ENCODE measurements at regions not wholly inside any gene's neighbourhood (a gene's known extent, or its start where the extent isn't known, plus 50 kb on each side); places are given as distances from the start of the nearest gene placed in this dataset.

- Mint-ChIP-seq H3K9me3 (peaks cover 2% of the 10 kb centered on the region), H3K36me3 (no peaks in the 10 kb centered on the region), H3K27me3 (no peaks in the 10 kb centered on the region), H3K4me1 (no peaks in the 10 kb centered on the region), H3K4me3 (no peak overlapping the region), H3K27ac (no peak overlapping the region)
- ATAC-seq (ENCODE audit: low read depth) = no peak
- no peak for DNase-seq
- POLR2A ChIA-PET = no interaction called here
These were observed 87.9 kb upstream of the PRICKLE1 start for GRCh38 chr12:42677461-42677860.

- H3K27me3 Mint-ChIP-seq = no peaks in the 10 kb centered on the region
- DNase-seq (no peak), ATAC-seq (ENCODE audit: low read depth) (no peak)
- H3K9me3 Mint-ChIP-seq = peaks cover 3% of the 10 kb centered on the region
- H3K27ac Mint-ChIP-seq = no peak overlapping the region
- POLR2A ChIA-PET = no interaction called here
- H3K4me1 Mint-ChIP-seq = no peaks in the 10 kb centered on the region
- no peaks in the 10 kb centered on the region for H3K36me3 Mint-ChIP-seq
- no peak overlapping the region for H3K4me3 Mint-ChIP-seq
These were observed 84.0 kb upstream of the PRICKLE1 start for GRCh38 chr12:42673535-42673934.

- no peak for ATAC-seq (ENCODE audit: low read depth)
- Mint-ChIP-seq H3K27me3 (no peaks in the 10 kb centered on the region), H3K4me1 (no peaks in the 10 kb centered on the region), H3K9me3 (peaks cover 3% of the 10 kb centered on the region), H3K4me3 (no peak overlapping the region), H3K36me3 (no peaks in the 10 kb centered on the region), H3K27ac (no peak overlapping the region)
- POLR2A ChIA-PET = no interaction called here
- no peak for DNase-seq
These were observed 81.2 kb upstream of the PRICKLE1 start for GRCh38 chr12:42670719-42671118.

GRCh38 chr12:42669553-42669952 is 80.0 kb upstream of the PRICKLE1 start:
- ATAC-seq (ENCODE audit: low read depth) (no peak), DNase-seq (no peak)
- POLR2A ChIA-PET = no interaction called here
- Mint-ChIP-seq H3K4me3 (no peak overlapping the region), H3K4me1 (no peaks in the 10 kb centered on the region), H3K27ac (no peak overlapping the region), H3K27me3 (no peaks in the 10 kb centered on the region), H3K9me3 (peaks cover 3% of the 10 kb centered on the region), H3K36me3 (no peaks in the 10 kb centered on the region)

GRCh38 chr12:42666671-42667243 is 77.2 kb upstream of the PRICKLE1 start:
- POLR2A ChIA-PET = no interaction called here
- Mint-ChIP-seq H3K4me3 (no peak overlapping the region), H3K4me1 (no peaks in the 10 kb centered on the region), H3K27me3 (peaks cover 4% of the 10 kb centered on the region), H3K27ac (no peak overlapping the region), H3K9me3 (no peaks in the 10 kb centered on the region), H3K36me3 (no peaks in the 10 kb centered on the region)
- ATAC-seq (ENCODE audit: low read depth) (no peak), DNase-seq (no peak)

- Mint-ChIP-seq H3K4me1 (no peaks in the 10 kb centered on the region), H3K27ac (no peak overlapping the region), H3K27me3 (peaks cover 4% of the 10 kb centered on the region), H3K36me3 (no peaks in the 10 kb centered on the region), H3K4me3 (no peak overlapping the region), H3K9me3 (peaks cover 4% of the 10 kb centered on the region)
- POLR2A ChIA-PET = no interaction called here
- ATAC-seq (ENCODE audit: low read depth) (no peak), DNase-seq (no peak)
These were observed 74.1 kb upstream of the PRICKLE1 start for GRCh38 chr12:42663621-42664020.

- POLR2A ChIA-PET = no interaction called here
- ATAC-seq (ENCODE audit: low read depth) = no peak
These were observed 71.7 kb upstream of the PRICKLE1 start for GRCh38 chr12:42660968-42661937.

GRCh38 chr12:42660117-42660516 is 70.6 kb upstream of the PRICKLE1 start:
- POLR2A ChIA-PET = no interaction called here
- peaks cover 8% of the 10 kb centered on the region for H3K27me3 Mint-ChIP-seq
- no peaks in the 10 kb centered on the region for H3K36me3 Mint-ChIP-seq
- no peak overlapping the region for H3K4me3 Mint-ChIP-seq
- H3K9me3 Mint-ChIP-seq = peaks cover 4% of the 10 kb centered on the region
- ATAC-seq (ENCODE audit: low read depth) (no peak), DNase-seq (no peak)
- no peak overlapping the region for H3K27ac Mint-ChIP-seq
- H3K4me1 Mint-ChIP-seq = no peaks in the 10 kb centered on the region

More at GRCh38 chr12:42660968-42661937, 71.7 kb upstream of the PRICKLE1 start:
- Mint-ChIP-seq H3K36me3 (no peaks in the 10 kb centered on the region), H3K27ac (no peak overlapping the region), H3K9me3 (peaks cover 4% of the 10 kb centered on the region), H3K27me3 (peaks cover 8% of the 10 kb centered on the region), H3K4me1 (no peaks in the 10 kb centered on the region), H3K4me3 (no peak overlapping the region)
- DNase-seq = no peak

GRCh38 chr12:42652048-42652447 is 62.5 kb upstream of the PRICKLE1 start:
- Mint-ChIP-seq H3K27ac (no peak overlapping the region), H3K36me3 (no peaks in the 10 kb centered on the region), H3K27me3 (peaks cover 3% of the 10 kb centered on the region), H3K4me1 (no peaks in the 10 kb centered on the region), H3K4me3 (no peak overlapping the region), H3K9me3 (peaks cover 2% of the 10 kb centered on the region)
- DNase-seq = no peak
- POLR2A ChIA-PET = no interaction called here
- ATAC-seq (ENCODE audit: low read depth) = no peak

- no peak overlapping the region for H3K27ac Mint-ChIP-seq
- DNase-seq (no peak), ATAC-seq (ENCODE audit: low read depth) (no peak)
- H3K9me3 Mint-ChIP-seq = peaks cover 2% of the 10 kb centered on the region
- peaks cover 3% of the 10 kb centered on the region for H3K27me3 Mint-ChIP-seq
- H3K4me1 Mint-ChIP-seq = no peaks in the 10 kb centered on the region
- POLR2A ChIA-PET = no interaction called here
- H3K36me3 Mint-ChIP-seq = no peaks in the 10 kb centered on the region
- H3K4me3 Mint-ChIP-seq = no peak overlapping the region
These were observed 58.5 kb upstream of the PRICKLE1 start for GRCh38 chr12:42648061-42648460.

- DNase-seq (no peak), ATAC-seq (ENCODE audit: low read depth) (no peak)
- no peaks in the 10 kb centered on the region for H3K36me3 Mint-ChIP-seq
- H3K9me3 Mint-ChIP-seq = no peaks in the 10 kb centered on the region
- H3K4me1 Mint-ChIP-seq = no peaks in the 10 kb centered on the region
- POLR2A ChIA-PET = no interaction called here
- no peak overlapping the region for H3K4me3 Mint-ChIP-seq
- H3K27ac Mint-ChIP-seq = no peak overlapping the region
- H3K27me3 Mint-ChIP-seq = no peaks in the 10 kb centered on the region
These were observed 54.5 kb upstream of the PRICKLE1 start for GRCh38 chr12:42643881-42644579.

GRCh38 chr12:42641221-42641885 is 51.8 kb upstream of the PRICKLE1 start:
- no peaks in the 10 kb centered on the region for H3K27me3 Mint-ChIP-seq

GRCh38 chr12:42640391-42640790 is 50.8 kb upstream of the PRICKLE1 start:
- H3K27ac Mint-ChIP-seq = no peak overlapping the region
- H3K4me3 Mint-ChIP-seq = no peak overlapping the region
- no peaks in the 10 kb centered on the region for H3K36me3 Mint-ChIP-seq
- ATAC-seq (ENCODE audit: low read depth) (no peak), DNase-seq (no peak)
- H3K4me1 Mint-ChIP-seq = no peaks in the 10 kb centered on the region
- POLR2A ChIA-PET = no interaction called here
- H3K27me3 Mint-ChIP-seq = no peaks in the 10 kb centered on the region
- H3K9me3 Mint-ChIP-seq = peaks cover 1% of the 10 kb centered on the region

More at GRCh38 chr12:42641221-42641885, 51.8 kb upstream of the PRICKLE1 start:
- ATAC-seq (ENCODE audit: low read depth) (no peak), DNase-seq (no peak)
- Mint-ChIP-seq H3K4me1 (no peaks in the 10 kb centered on the region), H3K9me3 (peaks cover 1% of the 10 kb centered on the region), H3K4me3 (no peak overlapping the region), H3K36me3 (no peaks in the 10 kb centered on the region), H3K27ac (no peak overlapping the region)
- POLR2A ChIA-PET = no interaction called here
